HT1080 (cell line): ENCODE measurements at regions not wholly inside any gene's neighbourhood (a gene's known extent, or its start where the extent isn't known, plus 50 kb on each side); places are given as distances from the start of the nearest gene placed in this dataset.
"Not testable (repeated sequence)": the region's sequence is repeated elsewhere in the genome, so short reads cannot be mapped to it uniquely, and the experiment has no call there.

Experiments
- DNase-seq: peaks from one replicate; pipeline ENCODE4 v3.0.0-alpha.2; 2015; ENCODE audit warnings: low read depth

DNA sequence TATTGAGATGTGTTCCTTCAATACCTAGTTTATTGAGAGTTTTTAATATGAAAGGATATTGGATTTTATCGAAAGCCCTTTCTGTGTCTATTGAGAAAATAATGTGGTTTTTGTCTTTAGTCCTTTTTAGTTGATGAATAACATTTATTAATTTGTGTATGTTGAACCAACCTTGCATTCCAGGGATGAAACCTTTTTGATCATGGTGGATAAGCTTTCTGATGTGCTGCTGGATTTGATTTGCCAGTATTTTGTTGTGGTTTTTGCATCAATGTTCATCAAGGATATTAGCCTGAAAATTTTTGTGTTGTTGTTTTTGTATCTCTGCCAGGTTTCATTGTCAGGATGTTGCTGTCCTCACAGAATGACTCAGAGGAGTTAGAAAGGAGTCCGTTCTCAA, 1710.4 kb downstream of the SUCLG1 start:
- DNase-seq, result no peak

- no peak for DNase-seq
Measured at GRCh38 chr2:82740527-82740926, 1718.6 kb downstream of the SUCLG1 start.

DNA sequence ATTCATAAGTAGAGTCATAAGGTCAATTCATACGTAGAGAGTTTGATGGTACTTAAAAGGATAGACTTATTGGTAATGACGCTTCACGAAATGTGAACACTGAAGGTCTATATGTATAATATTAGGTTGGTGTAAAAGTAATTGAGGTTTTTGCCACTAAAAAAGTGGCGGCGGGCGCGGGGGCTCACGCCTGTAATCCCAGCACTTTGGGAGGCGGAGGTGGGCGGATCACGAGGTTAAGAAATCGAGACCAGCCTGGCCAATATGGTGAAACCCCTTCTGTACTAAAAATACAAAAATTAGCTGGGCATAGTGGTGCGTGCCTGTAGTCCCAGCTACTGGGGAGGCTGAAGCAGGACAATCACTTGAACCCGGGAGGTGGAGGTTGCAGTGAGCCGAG, 1721.1 kb downstream of the SUCLG1 start:
- not testable (repeated sequence) for DNase-seq

DNA sequence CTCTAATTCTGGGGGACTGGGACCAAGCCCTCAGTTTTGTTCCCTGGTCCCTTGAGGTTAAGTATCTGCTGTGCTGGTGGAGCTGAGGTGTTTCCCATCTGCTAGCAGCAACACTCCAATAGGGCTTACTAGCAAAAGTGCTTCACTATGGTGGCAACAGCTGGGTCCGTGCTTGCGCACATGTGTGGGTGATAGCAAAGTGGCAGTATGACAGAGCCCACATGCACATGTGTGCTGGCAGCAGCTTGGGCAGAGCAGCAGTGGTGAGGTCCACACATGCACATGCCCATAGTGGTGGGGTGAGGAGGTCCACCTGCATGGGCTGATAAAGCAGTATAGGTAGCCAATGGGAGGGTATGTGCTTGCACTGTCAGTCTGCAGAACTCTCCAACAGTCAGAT, 1723.7 kb downstream of the SUCLG1 start:
- no peak for DNase-seq

GRCh38 chr2:82731824-82732223, 1727.3 kb downstream of the SUCLG1 start:
- DNase-seq, result no peak

DNA sequence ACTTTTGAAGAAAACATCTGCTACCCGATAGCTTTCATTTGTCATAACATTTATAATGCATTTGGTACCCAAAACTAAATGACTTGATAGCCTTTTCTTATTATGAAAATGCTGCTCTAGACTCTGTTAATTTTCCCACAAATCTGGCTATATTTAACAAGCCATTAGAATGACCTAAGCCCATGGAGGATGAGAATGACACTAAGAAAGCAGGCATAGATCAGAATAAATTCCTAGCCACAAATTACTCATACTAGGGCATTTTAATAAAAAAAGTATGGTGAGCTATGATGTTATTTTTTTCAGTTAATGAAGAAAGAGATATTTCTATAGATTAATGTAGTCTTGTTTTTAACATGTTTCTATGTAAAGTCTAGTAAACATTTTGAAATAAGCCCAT, 1728.3 kb downstream of the SUCLG1 start:
- no peak for DNase-seq

DNA sequence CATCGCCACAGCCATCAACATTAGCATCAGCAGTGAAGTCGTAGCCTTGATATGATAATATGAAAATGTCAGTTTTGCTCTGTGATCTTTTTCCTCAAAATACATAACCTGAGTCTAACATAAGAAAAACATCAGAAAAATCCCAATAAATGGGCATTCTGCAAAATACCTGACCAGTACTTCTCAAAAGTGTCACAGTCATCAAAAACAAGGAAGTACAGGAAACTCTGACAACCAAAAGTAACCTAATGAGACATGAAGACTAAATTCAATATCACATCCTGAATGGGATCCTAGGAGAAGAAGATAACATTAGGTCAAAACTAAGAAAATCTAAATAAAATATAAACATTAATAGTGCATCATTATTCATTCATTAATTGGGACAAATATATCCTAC, 1731.0 kb downstream of the SUCLG1 start:
- DNase-seq, result no peak

- DNase-seq, result no peak
Measured at GRCh38 chr2:82708681-82709080, 1750.4 kb downstream of the SUCLG1 start.

- no peak for DNase-seq
Measured at GRCh38 chr2:82697231-82697630, 1761.8 kb downstream of the SUCLG1 start.

DNA sequence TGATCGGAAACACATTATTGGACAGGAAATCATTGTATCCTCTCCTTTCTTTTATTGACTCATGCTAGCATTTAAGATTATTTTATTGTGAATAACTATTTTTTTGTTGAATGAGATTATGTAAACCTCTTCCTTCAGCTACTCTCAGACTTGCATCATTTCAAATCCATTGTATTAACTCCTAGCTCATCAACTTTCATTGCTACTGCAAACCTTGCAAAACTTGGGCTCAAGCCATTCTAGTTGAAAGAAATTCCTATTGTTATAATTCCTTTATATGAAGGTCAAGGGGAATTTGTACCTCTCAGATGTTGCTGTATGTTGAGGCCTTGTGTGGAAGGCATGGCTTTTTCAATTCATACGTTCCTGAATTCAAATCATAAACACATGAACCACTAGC, 1764.6 kb downstream of the SUCLG1 start:
- no peak for DNase-seq

DNA sequence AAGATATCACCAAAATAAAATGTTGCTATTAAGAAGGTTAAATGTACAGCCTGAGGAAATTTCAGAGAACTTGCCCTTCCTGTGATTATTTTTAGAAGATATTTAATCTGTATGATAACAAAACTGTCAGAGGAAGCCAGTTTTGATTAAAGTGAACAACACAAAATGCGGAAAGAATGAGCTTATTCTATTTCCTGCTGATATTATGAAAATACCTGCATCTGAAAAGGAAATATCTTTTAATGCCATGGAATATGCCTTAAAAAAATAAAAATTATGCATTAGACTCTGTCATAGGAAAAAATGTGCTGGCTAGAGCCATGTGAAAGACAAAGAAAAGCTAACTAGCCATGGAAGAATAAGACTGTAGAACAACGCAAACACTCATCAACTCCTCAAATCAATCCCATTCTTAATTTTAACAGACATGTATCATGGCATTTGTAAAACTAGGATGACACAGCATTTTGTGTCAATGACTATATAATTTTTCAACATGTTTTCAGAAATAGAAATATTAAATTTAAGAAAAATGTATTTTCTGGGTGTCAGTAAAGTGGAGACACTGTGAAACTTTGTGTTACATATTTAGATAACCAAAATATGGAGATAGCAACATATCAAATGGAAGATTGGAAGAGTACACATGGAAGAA, 1768.2 kb downstream of the SUCLG1 start:
- no peak for DNase-seq

DNA sequence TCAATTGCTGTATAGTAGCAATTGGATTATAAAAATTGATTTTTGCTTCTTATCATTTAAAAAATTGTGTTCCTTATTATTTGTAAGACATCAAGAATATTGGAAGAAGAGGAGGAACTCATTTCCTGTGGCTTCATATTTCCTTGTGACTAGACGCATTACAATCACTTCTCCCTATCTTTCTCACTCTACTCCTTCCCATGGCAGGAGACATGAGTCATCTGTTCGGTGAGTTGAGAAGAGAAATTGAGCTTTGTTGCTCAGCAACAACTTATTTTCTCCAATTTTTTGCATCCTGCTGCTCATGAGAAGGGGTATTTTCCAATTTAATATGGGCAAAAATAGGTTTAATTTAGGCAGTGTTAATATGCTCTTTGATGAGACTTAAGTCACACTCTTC, 1783.9 kb downstream of the SUCLG1 start:
- DNase-seq, result peak; percentile 87

DNA sequence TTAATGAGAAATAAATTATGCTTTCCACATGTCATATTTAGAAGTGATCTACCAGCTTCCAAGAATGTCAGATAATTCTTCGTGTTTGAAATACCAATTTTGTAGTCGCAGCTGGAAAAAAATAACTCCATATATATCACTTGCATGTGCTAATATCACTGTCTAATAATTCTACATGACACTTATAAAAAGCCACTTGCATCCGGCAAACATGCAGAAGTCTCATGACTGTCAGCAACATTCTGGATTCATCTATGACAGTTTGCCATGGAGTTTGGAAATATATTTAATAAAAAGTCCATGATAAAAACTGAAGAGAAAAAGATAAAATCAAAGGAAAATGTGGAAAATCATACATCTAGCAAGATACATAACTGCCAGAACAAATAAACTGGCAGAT, 1784.4 kb downstream of the SUCLG1 start:
- DNase-seq, result no peak

GRCh38 chr2:82667491-82667890, 1791.6 kb downstream of the SUCLG1 start:
- no peak for DNase-seq

GRCh38 chr2:82665691-82666090, 1793.4 kb downstream of the SUCLG1 start:
- DNase-seq, result no peak

- no peak for DNase-seq
Measured at GRCh38 chr2:82657106-82657505, 1802.0 kb downstream of the SUCLG1 start.

GRCh38 chr2:82656420-82656819, 1802.7 kb downstream of the SUCLG1 start:
- DNase-seq, result no peak

DNA sequence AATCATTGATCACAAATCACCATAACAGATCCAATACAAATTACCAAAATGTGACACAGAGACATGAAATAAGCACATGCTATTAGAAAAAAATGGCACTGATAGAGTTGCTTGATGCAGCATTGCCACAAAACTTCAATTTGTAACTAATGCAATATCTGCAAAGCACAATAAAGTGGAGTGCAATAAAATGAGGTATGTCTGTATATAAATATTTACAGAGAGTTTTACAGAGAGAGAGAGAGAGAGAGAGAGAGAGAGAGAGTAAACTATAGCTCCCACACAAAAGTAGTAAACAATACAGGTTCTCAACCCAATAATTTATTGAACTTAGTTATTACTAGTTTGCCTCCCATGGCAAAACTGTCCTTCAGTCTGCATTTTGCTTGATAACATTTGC, 1807.0 kb downstream of the SUCLG1 start:
- no peak for DNase-seq

- DNase-seq, result peak; percentile 25
Measured at GRCh38 chr2:82650038-82650437, 1809.0 kb downstream of the SUCLG1 start.

DNA sequence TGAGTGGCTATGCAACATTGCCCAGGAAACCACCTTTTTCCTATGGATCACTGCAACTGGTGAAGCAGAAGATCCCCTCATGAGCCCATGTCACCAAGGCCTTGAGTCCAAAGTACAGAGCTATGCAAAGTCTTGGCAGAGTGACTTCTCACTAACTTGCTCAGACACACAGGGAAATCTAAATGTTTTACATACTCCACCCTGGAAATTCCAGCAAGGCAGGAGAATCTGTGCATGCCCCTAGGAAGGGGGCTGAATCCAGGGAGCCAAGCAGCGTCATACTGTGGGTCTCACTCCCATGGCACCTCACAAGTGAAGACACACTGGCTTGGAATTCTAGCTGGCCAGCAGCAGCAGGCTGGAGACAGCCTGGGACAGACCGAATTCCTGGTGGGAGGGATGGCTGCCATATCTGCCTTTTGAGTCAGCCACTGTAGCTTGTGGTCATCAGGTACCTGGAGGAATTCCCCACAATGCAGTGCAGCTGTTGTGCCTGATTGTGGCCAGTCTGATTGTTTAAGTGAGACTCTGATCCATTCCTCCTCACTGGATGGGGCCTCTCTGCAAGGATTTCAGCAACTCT, 1817.4 kb downstream of the SUCLG1 start:
- peak; percentile 27 for DNase-seq

DNA sequence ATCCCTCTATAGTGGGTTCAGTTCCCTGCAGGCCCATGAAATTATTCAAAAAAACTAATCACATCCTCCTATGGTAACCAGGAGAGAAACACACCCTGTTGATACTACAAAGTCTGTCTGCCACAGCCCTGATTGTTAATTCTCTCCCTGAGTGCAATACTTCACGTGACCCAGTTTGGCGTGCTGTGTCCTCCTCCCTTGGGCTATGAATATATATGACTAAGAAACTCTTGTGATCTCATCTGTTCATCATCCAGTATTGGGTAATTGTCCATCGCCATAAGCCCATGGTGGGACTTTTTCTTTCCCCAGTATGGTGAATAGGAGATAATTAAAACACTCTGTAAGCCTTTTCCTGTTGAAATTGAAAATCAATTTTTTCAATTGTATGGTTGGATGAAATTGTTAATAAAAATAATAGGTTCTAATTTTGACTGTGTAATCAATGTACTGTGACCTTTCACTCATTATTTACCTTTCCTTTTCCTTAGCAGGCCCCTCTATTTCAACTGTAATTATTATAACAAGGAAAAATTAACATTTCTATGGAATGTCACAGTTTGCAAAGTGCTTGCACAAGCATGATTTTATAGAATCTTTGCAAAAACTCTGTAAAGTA, 1822.6 kb downstream of the SUCLG1 start:
- DNase-seq, result peak; percentile 65

GRCh38 chr2:82599021-82599420, 1860.1 kb downstream of the SUCLG1 start:
- no peak for DNase-seq

DNA sequence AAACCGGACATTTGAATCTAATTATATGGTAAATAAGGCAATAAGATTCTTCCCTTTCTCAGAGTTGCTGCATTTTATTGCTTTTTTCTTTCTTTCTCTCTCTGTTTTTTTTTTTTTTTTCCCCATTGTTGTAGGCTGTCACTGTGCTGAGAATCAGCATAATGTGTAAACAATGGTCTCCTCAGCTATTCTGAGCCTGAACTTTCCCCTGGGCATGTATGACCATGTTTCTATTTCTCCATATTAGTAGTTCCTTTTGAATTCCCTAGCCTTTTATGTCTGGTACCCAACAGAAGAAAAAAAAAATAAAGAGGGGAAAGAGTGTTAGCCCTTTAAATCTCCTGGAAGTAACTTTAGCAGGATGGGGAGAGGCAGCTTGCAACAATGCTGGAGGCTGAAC, 1862.5 kb downstream of the SUCLG1 start:
- no peak for DNase-seq
